GM12873 (cell line): ENCODE measurements at regions not wholly inside any gene's neighbourhood (a gene's known extent, or its start where the extent isn't known, plus 50 kb on each side); places are given as distances from the start of the nearest gene placed in this dataset.

ENCODE experiments used
- TF ChIP-seq, protein P1 (sequence below): IDR thresholded peaks from 2 replicates; pipeline ENCODE4 v1.5.1; 2012; ENCODE audit warnings: low read depth, mild to moderate bottlenecking, moderate library complexity, low read length, control low read depth; ENCODE audit not compliant: insufficient read depth; ENCODE audit errors: missing control alignments

DNA sequence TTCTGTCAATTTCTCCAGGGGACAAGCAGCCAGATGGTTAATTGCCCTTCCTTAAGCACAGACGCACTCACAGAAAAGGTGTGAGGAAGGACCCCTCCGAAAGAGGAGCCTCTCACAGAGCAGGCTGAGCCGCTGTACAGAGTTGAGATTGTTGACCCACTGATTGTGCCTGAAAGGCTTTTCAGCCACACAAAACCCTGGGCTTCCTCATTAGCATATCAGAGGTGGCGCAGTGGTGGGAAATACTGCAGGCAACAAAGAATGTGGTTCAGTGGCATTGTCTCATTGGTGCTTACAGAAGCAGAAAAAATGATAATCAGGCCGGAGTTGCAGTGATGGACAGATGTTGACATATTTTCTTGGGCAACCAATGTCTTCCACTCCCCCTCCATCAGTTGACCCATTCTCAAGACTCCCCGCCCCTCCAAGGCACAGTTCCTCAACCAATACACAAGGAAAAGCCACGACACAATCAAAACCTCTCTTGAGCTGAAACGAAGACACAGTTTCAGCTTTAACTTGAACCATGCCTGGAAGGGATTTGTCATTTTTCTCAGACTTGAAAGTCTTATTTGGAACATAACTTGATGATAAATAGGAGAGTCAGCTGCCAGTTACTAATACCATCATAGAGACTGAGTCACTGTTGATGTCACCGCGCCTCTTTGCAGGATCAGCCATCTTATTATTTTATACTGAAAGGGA is 53.1 kb downstream of the ATXN3L start:
- TF ChIP-seq, protein P1, sequence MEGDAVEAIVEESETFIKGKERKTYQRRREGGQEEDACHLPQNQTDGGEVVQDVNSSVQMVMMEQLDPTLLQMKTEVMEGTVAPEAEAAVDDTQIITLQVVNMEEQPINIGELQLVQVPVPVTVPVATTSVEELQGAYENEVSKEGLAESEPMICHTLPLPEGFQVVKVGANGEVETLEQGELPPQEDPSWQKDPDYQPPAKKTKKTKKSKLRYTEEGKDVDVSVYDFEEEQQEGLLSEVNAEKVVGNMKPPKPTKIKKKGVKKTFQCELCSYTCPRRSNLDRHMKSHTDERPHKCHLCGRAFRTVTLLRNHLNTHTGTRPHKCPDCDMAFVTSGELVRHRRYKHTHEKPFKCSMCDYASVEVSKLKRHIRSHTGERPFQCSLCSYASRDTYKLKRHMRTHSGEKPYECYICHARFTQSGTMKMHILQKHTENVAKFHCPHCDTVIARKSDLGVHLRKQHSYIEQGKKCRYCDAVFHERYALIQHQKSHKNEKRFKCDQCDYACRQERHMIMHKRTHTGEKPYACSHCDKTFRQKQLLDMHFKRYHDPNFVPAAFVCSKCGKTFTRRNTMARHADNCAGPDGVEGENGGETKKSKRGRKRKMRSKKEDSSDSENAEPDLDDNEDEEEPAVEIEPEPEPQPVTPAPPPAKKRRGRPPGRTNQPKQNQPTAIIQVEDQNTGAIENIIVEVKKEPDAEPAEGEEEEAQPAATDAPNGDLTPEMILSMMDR, result no peak

DNA sequence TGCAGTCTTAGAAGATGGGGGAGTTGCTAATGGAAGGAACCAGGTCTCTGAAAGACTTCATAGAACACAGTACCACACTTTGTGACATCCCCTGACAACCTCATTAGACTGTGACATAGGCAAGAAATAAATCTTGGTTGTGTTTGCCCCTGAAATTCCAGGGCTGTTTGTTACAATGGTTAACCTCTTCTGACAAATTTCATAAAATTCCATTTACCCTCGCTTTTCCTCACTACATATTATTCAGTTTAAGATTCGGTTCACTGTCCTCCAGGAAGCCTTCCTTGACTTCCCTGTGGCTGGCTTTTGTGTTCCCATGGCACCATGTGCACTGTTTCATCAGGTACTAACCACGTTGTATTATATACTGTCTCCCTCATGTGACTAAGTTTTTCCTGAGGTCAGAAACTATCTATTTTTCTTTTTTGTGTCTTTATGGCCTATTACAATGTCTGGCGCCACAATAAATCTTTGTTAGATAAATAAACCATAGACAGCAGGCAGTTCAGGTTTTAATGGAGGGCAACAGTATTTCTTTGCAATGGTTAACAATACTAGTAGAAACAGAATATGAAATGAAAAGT is 54.2 kb downstream of the ATXN3L start:
- TF ChIP-seq, protein P1, result no peak

DNA sequence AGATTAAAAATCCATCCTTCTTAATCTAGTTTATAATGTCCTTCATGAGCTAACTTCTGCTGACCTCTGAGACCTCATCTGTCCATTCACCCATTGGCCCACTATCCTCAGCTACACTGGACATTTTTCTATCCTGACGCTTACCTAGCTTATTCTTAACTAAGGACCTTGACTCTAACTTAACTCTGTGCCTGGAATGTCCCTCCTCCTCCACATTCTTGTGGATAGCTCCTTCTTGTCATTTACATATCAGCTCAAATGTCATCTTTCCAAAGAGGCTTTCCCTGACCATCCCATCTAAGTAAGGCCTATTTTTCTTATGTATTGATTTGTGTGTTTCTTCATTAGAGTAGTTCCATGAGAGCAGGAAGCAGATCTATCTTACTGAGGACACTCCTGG is 54.7 kb downstream of the ATXN3L start:
- TF ChIP-seq, protein P1, result no peak

DNA sequence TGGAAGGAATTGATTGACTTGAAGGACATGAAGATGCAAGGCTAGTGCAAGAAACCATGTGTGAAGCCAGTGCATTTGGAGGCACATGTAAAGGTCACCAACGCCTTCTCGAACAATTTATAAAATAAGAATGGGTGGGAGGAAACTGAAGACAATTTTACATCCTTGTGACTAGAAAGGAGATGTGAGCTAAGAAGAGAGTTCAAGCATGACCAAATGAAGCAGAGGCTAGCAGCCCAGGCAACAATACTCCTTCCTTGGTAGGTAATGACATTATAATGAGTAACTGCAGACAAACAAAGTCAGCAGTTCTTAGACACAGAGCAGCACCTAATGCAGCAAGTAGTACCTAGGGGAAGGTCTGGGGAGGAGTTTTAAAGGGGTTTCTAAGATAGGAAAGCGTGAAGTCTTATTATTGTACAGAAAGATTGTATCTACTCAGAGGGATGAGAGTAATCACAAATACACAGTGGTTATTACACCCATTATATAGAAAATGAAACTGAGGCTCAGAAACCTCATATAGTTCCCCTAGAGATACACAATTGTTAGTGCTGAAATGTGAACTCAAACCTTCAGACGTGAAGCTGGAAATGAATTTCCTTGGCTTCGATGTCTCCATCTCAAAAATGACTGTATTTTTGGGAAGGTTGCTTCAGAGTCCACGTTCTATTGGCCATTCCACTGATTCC is 56.1 kb downstream of the ATXN3L start:
- TF ChIP-seq, protein P1, result no peak

DNA sequence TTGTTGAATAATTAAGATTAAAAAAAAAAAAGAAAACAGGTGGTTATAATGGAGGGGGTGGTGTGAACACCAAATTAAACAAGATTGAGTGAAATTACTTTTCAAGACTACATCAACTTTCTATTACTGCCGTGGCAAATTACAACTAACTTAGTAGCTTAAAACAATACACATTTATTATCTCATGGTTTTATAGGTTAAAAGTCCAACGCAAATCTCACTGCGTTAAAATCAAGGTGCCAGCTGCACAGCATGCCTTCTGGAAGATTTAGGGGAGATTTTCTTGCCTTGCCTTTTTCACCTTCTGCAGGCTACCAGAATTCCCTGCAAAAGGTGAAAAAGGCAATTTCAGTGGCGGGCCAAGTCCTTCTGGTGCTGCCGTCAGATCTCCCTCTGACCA is 58.5 kb downstream of the ATXN3L start:
- TF ChIP-seq, protein P1, result no peak

DNA sequence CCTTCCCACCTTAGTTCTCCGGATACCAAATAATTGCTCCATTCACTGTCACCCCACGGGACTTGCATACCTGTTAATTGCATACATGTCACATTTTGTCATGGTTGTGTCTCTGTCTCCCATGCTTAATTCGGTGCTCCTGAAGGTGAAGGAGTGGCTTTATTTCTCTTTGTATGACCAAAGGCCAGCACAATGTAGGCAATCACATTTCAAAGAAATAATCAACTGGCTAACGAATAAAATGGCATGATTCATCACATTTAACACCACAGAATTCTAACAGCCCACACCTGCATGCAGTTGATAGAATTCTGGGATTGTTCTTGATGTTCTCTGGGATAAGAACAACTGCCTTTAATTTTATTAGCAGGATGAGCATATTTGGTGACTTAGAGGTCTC is 59.3 kb downstream of the ATXN3L start:
- TF ChIP-seq, protein P1, result no peak

DNA sequence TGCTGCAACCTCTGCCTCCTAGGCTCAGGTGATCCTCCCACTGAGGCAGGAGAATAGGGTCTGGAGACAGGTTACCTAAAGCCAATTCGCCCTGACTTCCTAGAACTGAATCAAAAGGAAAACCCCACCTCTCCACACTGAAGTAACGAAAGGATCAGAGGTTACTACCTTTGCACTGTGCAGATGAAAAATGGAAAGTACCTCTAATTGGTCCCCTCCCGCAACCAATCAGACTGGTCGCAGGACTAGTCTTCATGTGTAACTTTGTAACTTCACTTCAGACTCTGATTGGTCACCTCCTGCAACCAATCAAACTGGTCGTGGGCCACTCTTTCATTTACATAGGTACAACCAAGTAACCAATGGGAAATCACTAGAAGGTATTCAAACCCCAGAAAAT is 61.1 kb downstream of the ATXN3L start:
- TF ChIP-seq, protein P1, result no peak
